NCI-H2081 (cell line): ENCODE measurements at regions not wholly inside any gene's neighbourhood (a gene's known extent, or its start where the extent isn't known, plus 50 kb on each side); places are given as distances from the start of the nearest gene placed in this dataset.
"Not testable (repeated sequence)": the region's sequence is repeated elsewhere in the genome, so short reads cannot be mapped to it uniquely, and the experiment has no call there.

Experiments used
- DNase-seq, 2 experiments: peaks; one replicate each; lab custom pipeline; 2025; lab: John Stamatoyannopoulos, UW

DNA sequence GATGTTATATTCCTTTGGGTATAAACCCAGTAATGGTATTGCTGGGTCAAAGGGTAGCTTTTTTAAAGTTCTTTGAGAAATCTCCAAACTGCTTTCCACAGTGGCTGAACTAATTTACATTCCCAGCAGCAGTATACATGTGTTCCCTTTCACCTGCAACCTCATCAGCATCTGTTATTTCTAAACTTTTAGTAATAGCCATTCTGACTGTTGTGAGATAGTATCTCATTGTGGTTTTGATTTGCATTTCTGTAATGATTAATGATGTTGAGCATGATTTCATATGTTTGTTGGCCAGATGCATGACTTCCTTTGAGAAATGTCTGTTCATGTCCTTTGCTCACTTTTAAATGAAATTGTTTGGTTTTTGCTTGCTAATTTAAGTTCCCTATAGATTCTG is 553.1 kb downstream of the SLCO4C1 start:
- DNase-seq: not testable (repeated sequence)

DNA sequence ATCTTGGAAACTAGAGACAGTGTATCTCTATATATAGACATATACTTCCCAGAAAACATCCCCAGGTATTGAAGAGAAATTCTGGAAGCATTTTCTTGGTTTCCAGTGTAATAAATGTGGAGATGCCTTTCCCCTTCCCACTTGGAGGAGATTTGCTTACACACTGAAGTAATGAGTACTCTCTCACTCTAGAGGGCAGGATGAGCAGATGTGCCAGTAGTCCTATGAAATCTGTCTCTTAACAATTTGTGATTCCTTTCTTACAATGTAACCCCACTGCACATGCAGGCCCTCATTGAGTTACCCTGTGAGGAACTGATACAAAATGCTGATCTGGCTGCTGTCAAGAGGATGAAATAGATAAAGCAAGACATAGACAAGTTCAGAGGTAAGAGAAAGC is 567.2 kb downstream of the SLCO4C1 start:
- peak; percentile 3 to 21 for DNase-seq

DNA sequence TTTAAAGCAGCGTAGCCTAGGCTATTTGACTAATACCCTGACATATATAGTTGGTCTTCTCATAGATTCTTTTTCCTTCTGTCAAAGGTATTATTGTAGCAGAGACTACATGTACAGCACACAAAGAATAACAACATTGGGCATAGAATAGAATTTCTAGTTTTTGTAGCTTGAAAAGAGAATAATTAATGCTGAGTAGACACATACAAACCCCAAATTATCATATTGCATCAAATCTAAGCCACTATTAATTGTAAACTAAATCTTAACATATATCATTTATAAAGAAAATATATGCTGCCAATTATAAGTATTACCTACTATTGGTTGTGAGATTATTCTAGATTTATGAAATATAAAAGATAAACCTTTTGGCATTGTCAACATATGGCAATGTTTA is 574.5 kb downstream of the SLCO4C1 start:
- DNase-seq: no peak

DNA sequence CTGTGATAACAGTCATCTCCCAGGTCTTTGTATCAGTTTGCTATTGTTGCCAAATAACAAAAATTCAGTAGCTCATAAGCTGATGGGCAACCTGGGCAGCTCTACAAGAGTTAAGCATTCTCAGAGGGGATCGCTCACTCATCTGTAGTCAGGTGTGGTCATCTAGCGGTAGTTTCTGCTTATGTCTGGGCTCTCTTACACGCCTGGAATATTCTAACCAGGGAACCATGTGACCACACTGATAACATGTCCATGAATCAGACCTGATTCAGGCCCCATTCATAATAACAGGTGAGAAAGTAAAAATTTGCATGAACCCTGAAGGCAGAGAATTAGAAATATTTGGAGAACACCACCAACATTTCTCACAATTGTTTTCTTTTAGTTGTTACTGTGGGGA is 576.1 kb downstream of the SLCO4C1 start:
- no peak for DNase-seq

DNA sequence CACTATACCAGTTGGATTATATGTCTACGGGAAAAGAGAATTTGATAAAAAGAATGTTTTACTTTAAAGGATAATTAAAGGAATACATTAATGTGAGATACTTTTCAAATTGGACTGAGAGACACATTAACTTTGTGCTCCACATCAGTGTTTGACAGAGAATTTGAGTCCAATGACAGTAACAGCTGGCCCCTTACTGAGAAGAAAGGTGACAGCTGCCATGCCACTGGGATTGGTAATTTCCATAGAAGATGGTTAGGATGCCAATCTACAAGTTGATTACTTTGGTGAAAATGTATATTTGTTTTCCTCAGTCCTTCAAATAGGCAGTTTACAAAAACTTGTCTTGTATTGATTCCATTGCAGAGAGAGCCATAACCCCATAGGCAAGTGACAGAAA is 578.4 kb downstream of the SLCO4C1 start:
- no peak for DNase-seq

DNA sequence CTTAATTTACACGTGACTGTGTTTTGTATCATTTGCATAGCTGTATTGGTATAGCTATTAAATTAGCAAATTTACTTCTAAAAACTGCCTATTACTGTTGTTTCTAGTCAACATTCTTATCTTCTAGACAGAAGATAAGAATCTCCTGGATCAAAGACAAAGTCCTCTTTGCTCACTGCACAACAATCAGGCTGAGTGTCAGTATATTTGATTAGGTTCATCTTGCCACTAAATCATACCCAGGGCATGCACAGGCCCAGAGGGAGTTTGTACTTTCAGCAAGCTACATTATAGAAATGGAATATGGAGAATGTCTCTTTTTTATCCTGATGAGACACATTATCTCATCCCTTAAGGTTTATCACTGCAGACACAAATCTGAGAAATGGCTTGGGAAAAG is 579.1 kb downstream of the SLCO4C1 start:
- no peak for DNase-seq

DNA sequence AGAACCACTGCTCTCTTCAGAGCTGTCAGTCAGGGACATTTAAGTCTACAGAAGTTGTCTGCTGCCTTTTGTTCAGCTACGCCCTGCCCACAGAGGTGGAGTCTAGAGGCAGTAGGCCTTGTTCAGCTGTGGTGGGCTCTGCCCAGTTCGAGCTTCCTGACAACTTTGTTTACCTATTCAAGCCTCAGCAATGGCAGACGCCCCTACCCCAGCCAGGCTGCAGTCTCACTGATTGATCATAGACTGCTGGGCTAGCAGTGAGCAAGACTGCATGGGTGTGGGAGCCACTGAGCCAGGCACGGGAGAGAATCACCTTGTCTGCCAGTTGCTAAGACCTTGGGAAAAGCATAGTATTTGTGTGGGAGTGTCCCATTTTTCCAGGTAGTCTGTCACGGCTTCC is 580.3 kb downstream of the SLCO4C1 start:
- not testable (repeated sequence) for DNase-seq

DNA sequence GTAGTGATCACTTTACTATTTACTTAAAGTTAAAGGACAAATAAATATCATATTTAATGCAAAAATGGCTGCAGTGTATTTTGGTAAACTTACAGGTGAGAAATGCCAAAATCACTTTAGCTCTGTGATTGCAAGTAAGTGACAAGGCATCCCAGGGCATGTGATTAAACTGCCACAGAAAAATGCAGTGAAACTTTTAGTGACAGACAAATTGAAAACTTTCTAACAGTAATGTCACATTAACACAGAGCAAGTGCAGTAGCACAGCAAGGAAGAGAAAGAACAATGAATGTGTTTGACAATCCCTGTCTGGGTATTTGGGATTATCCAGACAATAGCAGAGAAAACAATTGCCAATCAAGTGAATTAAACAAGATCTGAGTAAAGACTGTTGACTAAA is 606.8 kb downstream of the SLCO4C1 start:
- no peak for DNase-seq

DNA sequence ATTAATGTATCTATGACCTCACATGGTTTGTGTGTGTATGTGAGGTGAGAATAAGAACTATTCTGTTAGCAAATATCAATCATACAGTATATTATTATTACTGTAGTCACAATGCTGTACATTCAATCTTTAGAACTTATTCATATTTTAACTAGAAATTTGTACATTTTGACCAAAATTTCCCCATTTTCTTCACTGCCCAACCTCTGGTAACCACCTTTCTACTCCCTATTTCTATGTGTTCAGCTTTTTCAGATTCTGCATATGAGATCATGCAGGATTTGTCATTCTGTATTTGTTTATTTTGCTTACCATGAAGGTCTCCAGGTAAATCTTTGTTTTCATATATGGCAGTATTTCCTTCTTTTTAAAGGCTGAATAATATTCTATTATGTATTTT is 607.9 kb downstream of the SLCO4C1 start:
- no peak for DNase-seq

DNA sequence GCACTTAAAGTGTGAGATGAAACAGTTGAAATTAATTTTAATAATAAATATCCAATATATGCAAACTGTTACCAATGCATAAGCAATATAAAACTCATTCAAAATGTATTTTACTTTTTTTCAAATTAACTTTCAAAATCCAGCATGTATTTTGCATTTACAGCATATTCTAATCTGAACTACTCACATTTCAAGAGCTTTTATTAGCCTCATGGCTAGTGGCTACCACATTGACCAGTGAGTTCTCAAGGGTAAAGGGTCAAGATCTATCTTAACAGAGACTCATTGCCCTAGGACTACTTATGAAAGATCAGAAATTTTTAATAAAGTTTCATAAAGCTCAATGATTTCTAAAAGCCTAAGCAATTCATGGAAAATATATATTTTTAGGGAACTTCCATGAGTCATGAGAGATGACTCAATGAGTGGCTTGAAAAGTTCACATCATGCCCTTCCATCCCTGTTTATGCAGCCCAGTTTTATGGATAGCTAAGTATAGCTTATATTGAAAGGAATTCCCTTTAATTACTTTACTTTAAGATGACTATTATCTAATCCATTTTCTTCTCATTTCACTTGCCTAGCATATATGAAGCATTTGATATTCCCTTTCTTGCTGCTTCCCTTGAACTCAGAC is 608.6 kb downstream of the SLCO4C1 start:
- DNase-seq: no peak

DNA sequence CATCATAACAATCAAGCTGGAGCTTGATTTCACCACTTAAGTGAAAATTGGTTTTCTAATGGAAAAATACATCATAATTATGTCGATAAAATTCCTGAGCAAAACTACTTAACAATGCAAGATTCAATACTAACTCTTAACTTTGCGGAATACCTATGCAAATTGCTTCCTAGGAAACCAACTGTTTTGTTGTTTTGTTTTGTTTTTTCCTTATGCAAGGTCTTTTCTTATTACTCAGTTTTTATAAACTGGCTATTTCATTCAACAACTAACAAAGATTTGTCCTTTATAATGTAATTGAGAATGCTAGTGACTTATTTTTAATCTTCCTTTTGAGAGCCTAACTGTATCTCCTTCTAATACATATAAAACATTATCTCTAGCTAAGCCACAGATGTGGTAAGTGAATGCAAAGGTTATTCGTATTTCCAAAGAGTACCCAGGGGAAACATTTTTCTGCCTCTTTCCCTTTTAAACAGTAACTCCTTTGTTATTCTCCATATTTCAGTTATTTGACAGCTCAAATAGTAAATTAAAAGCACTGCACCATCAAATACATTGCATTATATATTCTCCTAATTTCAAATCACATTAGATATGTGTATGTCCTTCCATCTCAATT is 609.4 kb downstream of the SLCO4C1 start:
- no peak for DNase-seq

DNA sequence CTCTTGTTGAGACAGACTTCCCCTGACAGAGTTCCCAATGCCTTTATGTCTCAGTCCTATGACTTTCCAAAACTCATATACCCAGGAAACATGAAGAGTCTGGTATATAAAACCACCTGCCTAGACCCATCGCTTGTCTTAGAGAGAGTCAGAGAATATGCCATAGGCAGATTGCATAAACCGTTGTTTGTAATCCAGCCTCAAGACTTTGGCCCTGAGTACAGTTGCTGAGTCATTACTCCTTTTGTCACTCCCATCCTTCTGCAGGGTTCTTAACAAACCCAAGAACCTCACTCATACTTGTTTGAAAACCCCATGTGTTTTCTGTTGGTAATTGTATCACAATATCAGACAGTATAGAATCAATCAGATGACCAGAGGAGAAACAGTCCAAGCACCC is 616.3 kb downstream of the SLCO4C1 start:
- no peak for DNase-seq

DNA sequence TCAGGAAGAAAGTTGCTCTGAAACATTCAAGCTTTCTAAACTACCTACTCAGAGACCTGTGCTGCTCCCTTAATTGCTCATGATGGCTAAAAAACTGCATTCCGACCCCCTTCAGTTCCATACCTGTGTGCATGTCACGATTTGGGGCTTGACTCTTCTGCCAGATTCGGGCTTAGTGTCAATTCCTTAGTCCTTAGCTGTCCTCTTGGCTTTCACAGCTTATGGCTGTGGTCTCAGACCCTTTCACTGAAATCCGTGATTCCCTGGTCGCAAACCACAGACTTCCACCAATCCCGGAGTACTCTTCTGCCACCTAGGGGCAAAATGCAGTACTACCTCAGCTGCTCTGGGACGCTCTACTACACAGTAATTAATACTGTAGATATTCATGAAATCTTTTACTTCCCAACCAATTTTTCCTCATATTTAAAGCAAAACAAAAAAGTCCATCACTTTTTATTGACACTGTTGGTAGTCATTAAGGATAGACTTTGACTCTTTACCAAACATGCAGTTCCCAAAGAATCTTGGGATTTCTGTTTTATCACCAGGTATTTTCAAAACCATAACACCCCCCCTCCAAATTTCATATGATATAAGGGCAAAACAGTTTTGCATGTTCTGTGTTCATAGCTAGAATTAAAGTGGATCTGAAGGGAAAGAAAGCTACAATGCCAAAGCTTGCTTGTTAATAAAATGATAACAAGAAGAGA is 617.4 kb downstream of the SLCO4C1 start:
- peak; percentile 61 to 72 for DNase-seq

DNA sequence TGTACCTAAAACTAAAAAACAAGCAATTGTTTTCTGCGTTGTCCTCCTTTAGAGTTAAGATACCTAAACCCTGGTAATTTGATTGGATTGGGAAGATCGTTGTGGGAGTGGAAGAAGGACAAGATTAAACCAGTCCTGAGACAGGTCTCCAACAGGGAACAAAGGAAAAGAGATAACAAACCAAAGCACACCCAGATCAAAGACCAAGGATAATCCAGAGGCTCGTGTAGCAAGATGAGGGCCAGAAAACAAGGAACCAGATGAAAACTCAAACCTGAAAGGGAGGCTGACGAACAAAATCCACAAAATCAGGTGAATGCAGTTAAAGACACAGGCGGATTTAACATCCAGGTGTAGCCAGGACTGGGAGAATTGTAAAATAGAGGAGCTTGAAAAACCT is 618.1 kb downstream of the SLCO4C1 start:
- no peak for DNase-seq

DNA sequence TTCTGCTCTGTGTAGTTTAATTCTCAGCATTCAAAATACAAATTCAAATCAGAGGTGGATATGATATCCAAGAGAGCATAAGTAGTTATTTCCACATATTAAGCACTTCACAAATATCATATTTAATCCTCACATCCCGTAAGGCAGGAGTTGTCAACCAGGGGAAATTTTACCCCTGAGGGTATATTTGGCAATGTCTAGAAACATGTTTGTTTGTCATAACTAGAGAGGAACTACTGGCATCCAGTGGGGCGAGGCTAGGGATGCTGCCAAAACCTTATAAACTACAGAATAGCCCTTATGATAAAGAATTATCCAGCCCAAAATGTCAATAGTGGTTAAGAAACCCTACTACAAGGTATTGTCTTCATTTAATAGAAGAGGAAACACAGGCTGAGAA is 619.4 kb downstream of the SLCO4C1 start:
- peak in 1 of 2 experiments; percentile 8 for DNase-seq

DNA sequence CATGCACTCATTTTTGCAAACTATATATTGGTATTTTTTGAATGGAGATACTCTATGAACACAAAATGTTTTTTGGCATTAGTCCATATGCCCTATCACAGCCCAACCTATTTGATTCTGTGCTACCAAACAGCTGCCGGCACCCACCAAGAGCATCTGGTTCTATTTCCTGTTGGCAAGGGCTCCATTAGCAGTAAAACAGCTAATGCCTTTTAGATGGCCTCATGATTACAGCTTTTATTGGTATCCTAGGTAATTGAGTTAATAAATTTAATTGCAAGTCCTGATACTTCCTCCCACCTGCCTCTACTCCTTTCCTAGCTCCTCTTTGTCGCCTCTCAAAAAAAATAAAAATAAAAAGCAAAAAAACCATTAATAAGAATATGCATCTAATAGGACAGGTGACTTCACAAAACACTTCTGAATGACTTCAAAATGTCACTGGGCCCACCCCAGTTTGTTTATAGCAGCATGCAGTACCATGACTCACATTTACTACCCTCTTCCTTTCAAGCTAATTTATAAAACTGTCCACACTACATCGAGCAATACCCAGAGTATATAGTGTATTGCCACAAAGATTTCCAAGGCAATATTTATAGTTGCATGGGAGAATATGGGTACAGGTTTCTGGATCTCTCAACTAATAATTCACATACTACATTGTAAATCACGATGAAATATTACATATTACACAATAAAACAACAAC is 620.4 kb downstream of the SLCO4C1 start:
- DNase-seq: peak; percentile 17 to 82

DNA sequence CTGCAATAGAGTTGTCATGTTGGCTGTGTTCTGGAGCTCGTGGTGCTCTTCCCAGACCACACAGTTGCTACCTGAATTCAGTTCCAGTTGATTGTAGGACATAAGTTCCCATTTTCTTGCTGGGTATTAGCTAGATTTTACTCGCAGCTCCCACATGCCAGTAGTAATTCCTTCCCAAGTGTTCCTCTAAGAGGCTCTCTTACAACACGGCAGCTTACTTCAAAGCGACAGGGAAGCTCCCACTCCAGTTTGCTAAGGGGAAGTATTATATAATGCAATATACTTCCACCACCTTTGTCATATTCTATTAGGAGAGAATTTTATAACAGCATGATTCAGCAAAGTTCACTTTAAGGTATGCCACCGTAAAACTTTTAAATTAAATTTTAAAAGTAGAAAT is 623.0 kb downstream of the SLCO4C1 start:
- no peak for DNase-seq

DNA sequence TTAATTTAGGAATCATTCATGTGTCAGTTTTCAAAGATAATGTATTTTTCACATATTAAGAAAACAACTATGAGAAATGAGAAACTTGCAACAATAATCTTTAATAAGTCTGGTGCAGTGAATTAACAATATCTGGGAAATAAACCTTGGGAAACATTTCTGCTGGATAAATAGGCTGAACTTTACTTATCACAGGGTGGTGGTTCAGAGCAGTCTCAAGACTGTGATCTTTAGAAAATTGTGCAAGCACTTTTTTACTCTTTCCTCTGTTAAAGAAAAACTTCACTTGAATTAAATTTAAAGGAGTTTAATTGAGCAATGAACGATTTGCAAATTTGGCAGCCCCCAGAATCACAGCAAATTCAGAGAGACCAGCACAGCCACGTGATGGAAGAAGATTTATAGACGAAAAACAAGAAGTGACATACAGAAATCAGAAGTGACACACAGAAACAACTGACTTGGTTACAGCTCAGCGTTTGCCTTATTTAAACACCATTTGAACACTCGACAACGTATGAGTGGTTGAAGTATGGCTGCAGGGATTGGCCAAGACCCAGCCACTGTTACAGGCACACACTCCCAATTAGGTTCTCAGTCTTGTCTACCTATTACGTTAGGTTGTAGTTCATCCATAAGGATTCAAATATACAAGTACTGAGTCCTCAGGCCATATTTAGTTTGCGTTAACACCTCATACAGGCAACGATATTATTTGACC is 631.9 kb downstream of the SLCO4C1 start:
- DNase-seq: no peak

DNA sequence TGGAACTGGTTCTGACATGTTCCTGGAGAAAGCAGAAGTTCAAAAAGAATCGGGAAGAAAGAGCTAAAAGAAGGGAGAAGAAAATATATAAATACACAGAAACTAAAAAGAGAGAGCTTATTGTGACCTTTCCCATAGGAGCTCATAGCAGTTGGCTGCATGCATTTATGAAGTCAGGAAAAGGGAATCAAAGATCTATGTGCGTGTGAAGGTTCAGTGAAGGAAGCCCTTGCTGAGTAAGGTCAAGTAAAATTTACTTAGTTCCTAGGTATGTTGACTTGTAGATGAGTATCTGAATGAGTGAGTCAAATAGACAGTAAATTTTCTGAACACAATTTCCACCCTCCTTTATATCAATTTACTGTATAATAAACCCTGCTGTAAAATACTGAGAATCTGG is 632.5 kb downstream of the SLCO4C1 start:
- DNase-seq: no peak

DNA sequence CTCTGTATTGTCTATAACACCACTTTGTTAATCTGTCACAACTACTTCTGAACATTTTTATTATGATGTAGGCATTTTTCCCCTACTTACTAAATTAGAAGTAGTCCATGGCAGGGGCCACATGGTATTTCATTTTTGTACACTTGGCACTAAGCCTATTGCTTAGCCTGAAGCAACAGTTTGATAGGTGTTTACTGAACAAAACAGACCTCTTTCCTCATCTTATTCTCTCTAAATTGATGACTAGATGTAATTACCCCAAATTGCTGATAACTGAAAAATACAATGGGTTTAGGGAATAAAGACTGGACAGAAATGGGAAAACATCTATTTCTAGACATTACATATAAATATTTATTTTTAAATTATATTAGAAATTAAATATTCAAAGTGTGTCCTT is 633.8 kb downstream of the SLCO4C1 start:
- DNase-seq: no peak

DNA sequence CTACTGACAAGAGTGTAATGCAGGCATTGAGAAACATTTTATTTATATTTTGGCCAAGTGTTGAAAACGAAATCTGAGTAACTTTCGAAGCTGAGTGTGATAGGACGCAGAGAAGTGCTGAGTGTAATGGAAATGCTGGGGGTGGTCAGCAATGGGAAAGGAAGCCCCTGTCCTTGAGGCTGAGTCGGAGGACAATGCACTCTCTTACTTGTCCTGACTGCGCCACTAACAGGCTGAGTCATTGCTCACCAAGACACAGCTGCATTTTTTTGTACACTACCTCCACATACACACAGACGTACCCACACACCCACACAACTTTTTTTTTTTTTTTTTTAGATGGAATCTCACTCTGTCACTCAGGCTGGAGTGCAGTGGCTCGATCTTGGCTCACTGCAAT is 637.7 kb downstream of the SLCO4C1 start:
- DNase-seq: no peak

DNA sequence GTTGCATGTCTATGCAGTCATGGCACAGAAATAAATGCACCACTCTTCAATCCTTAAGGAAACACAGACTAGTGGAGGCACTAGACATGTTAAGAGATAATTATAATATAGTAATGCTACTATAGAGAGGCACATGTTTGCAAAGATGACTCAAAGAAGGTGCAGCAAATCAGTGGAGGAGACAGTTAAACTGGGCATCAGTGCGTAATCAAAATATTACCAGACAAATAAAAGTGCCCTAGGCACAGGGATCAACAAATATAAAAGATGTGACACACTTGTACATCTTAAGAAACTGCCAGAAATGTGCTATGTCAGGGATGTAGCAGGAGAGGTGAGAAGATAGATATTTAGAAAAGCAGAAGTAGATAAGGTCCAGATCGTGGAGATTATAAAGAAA is 642.1 kb downstream of the SLCO4C1 start:
- no peak for DNase-seq
